ENCODE measurements at regions not wholly inside any gene's neighbourhood (a gene's known extent, or its start where the extent isn't known, plus 50 kb on each side); places are given as distances from the start of the nearest gene placed in this dataset.

- TF ChIP-seq POLR2AphosphoS5 (IDR thresholded peaks at IDR 0.05): no peak
- TF ChIP-seq POLR2A (IDR thresholded peaks at IDR 0.05): no peak
- no peak for TF ChIP-seq CTCF (IDR thresholded peaks at IDR 0.05)
- no peak for TF ChIP-seq EP300 (IDR thresholded peaks at IDR 0.05)
Observed at GRCh38 chr5:175035882-175036533, 311.6 kb downstream of the MSX2 start.

Data from sigmoid colon (tissue), 4 donors.